LNCaP clone FGC (cell line): ENCODE measurements at regions not wholly inside any gene's neighbourhood (a gene's known extent, or its start where the extent isn't known, plus 50 kb on each side); places are given as distances from the start of the nearest gene placed in this dataset.

Experiments
- DNase-seq: peaks from one replicate; pipeline ENCODE4 v3.0.0-alpha.2; 2011; ENCODE audit warnings: low read depth
- H3K4me3 ChIP-seq: 2 replicates; pipeline ENCODE4 v1.5.1; 2011; ENCODE audit warnings: mild to moderate bottlenecking, low read depth, low read length, control low read depth
- TF ChIP-seq, protein P1 (sequence below): IDR thresholded peaks from 2 replicates; pipeline ENCODE4 v1.5.1; 2012; ENCODE audit warnings: mild to moderate bottlenecking; ENCODE audit not compliant: control insufficient read depth, insufficient read depth; ENCODE audit errors: extremely low read depth

DNA sequence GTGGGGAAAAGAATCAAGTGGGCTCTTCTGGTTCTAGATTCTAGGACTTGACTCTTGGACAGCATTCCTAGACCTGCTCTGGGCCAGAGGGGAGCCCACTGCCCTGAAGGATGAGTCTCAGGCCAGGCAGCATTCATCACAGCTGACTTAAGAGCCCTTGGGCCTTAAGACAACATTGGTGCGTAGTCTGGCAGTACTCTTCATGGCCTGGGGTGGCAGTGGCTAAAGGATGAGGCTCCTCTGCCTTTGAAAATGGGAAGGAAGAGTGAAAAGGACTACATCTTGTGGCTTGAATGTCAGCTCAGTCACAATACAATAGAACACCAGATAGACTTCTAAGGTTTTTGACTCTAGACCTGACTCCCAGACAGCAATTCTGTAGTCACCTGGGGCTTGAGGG is 1415.1 kb upstream of the PRMT6 start:
- DNase-seq = no peak
- no peak overlapping the region for H3K4me3 ChIP-seq
- TF ChIP-seq, protein P1, sequence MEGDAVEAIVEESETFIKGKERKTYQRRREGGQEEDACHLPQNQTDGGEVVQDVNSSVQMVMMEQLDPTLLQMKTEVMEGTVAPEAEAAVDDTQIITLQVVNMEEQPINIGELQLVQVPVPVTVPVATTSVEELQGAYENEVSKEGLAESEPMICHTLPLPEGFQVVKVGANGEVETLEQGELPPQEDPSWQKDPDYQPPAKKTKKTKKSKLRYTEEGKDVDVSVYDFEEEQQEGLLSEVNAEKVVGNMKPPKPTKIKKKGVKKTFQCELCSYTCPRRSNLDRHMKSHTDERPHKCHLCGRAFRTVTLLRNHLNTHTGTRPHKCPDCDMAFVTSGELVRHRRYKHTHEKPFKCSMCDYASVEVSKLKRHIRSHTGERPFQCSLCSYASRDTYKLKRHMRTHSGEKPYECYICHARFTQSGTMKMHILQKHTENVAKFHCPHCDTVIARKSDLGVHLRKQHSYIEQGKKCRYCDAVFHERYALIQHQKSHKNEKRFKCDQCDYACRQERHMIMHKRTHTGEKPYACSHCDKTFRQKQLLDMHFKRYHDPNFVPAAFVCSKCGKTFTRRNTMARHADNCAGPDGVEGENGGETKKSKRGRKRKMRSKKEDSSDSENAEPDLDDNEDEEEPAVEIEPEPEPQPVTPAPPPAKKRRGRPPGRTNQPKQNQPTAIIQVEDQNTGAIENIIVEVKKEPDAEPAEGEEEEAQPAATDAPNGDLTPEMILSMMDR = no peak

DNA sequence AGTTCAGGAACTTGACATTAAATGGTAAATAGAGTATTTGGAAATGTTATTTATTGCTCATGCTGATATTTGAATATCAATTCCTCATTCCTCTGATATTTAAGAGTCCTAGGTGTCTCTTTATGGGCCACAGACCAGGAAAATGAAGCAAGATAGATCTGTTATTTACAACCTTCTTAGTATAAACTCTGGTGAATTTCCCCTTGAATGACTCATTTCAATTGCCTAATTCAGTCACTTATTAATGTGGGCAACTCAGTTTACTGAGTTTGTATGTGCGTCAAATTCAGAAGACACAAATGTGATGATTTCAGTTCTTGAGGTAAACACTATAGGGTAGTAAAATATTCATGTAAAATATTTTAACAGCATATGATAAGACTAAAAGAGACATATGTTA is 1404.4 kb upstream of the PRMT6 start:
- no peak for DNase-seq
- TF ChIP-seq, protein P1 = no peak
- H3K4me3 ChIP-seq = no peak overlapping the region

DNA sequence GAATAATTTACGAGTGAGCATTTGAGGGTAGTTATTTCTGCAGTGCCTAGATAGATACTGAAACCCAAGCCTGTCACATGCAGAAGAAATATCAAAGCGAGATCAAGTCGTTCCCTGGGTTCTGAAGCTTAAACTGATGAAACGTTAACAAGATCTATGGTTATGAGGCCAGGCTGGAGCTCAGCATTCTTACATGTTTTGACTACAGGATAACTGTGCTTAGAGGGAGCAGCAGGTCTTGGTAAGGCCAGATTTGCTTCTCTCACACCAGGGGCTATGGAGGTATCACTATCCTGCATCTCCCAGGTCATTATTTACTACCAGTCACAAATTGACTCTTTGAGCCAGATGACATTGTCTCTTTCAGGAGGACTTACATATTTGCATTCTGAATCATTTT is 1401.4 kb upstream of the PRMT6 start:
- no peak overlapping the region for H3K4me3 ChIP-seq
- no peak for DNase-seq
- TF ChIP-seq, protein P1 = no peak

DNA sequence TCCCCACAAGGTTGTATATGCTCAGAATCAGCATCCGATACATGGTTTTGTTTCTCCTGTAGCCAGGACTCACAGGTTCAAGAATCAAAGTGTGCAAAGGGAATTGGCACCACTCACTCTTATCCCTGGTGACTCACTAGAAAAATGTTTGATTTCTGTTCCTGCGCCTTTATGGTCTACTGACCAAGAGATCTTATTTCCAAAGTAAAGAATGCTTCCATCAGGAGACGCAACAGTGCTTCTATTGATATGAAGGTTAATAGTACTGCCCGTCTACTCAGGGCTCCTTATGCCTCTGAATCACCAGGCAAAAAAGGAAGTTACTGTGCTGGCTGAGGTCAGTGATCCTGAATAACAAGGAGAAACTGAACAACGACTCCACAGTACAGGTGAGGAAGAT is 1392.0 kb upstream of the PRMT6 start:
- no peak overlapping the region for H3K4me3 ChIP-seq
- TF ChIP-seq, protein P1 = no peak
- no peak for DNase-seq

DNA sequence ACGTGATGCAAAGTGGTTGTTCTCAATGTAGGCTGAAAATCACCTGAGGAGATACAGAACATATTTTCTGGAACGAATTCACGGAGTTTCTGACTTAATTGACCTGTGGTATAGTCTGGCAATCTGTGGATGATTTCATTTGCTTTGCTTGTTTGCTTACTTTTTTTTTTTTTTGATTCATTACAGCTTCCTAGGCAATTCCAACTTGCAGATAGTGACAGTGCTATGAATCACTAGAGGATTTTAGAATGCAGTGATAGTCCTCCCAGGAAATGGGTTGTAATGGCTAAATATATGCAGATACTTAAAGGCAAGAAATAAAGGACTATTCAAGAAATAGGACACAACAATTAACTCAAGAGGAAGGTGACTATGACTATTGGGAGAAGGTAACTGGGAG is 1378.1 kb upstream of the PRMT6 start:
- no peak overlapping the region for H3K4me3 ChIP-seq
- DNase-seq = no peak
- TF ChIP-seq, protein P1 = no peak

DNA sequence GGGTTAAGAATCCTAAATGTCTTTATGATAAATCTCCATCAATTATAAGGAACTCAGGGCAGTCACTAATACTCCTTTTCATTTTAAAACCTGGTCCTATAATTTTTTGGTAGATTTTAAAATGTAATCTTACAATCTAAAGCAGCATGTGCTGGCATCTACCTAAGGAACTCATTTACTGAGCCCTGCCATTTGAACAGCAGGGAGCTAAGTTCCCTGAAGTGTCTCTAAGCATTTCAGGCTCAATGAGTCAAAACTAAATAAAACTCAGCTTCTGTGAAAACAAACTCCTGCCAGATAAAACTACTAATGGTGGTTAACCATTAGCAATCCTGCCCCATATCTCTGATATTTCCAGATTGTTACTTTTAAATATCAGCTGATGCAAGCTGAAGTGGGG is 1371.8 kb upstream of the PRMT6 start:
- DNase-seq = no peak
- TF ChIP-seq, protein P1 = no peak
- H3K4me3 ChIP-seq = no peak overlapping the region

DNA sequence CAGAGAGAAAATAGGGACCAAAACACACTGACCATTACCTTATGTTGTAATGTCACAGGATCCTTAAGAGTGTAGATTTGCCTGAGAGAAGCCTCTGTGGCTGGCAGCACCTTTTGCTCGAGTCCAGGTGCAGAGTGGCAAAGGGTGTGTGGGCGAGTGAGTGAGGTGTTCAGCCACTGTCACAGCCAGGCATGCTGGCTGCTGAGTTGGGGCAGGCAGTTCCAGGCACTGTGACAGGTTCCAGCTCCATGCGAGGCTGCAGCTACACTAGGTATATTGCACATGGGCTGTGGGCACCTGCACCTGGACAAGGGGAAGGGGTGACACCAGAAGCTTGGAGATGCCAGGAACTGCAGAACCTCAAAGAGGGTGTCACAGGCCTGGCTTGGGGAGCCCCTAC is 1370.4 kb upstream of the PRMT6 start:
- no peak overlapping the region for H3K4me3 ChIP-seq
- TF ChIP-seq, protein P1 = no peak
- no peak for DNase-seq
